GM12878 (cell line): ENCODE measurements at regions not wholly inside any gene's neighbourhood (a gene's known extent, or its start where the extent isn't known, plus 50 kb on each side); places are given as distances from the start of the nearest gene placed in this dataset.

Experiments
- ATAC-seq: fragments of 200-7000 bp; cut with Tn5 transposase; 3 replicates; pipeline ENCODE4 v1.9.1; 2020; ENCODE audit warnings: mild to moderate bottlenecking, moderate library complexity
- BruUV-seq: library from RNA; stranded (reverse); fragments of 400-500 nt; replicated peaks from 2 replicates; lab custom pipeline; 2021; lab: Mats Ljungman, UMichigan
- CTCF ChIA-PET: fragments of 300-600 bp; sonication (Branson Sonifier 250); formaldehyde crosslinking; extraction: SDS; loops from one replicate; lab custom pipeline; 2021; ENCODE audit warnings: inconsistent platforms; lab: Yijun Ruan, JAX
- POLR2A ChIA-PET: fragments of 350-600 bp; formaldehyde crosslinking; extraction: SDS; loops from one replicate; lab custom pipeline; 2021; ENCODE audit warnings: inconsistent platforms; lab: Charles Lee
- RAD21 ChIA-PET: fragments of 300-600 bp; sonication (Branson Sonifier 250); formaldehyde crosslinking; loops from one replicate; lab custom pipeline; 2023; ENCODE audit warnings: antibody characterized with exemption; ENCODE audit not compliant: unreplicated experiment; lab: Charles Lee
- SMC1A ChIA-PET: fragments of 300-600 bp; sonication (Branson Sonifier 250); formaldehyde crosslinking; loops from one replicate; lab custom pipeline; 2023; ENCODE audit not compliant: unreplicated experiment, uncharacterized antibody; lab: Charles Lee
- DNase-seq: peaks from one replicate; pipeline ENCODE4 v3.0.0-alpha.2; 2011; ENCODE audit warnings: low read depth, low spot score
- FAIRE-seq: peaks from 3 replicates; lab custom pipeline; 2011; peaks lifted over from hg19 to GRCh38; lab: Jason Lieb, UNC
- H2AFZ ChIP-seq: 2 replicates; pipeline ENCODE4 v1.6.0; 2011; ENCODE audit warnings: low read depth, low read length, control low read depth; ENCODE audit not compliant: control insufficient read depth
- H3K27ac ChIP-seq: 2 replicates; pipeline ENCODE4 v1.5.1; 2011; ENCODE audit warnings: control low read depth; ENCODE audit not compliant: control insufficient read depth, insufficient read depth
- H3K27me3 ChIP-seq, 2 experiments: replicated peaks in 1 of 2; 2 replicates each; pipeline versions ENCODE4 v1.6.0 to v1.6.1; 2011; ENCODE audit warnings: low read length in 1 of 2; ENCODE audit not compliant: control insufficient read depth in 2 of 2, insufficient read depth in 2 of 2
- H3K36me3 ChIP-seq, 2 experiments: 2 replicates each; pipeline ENCODE4 v1.5.1; 2011; ENCODE audit warnings: low read length in 1 of 2; ENCODE audit not compliant: control insufficient read depth in 2 of 2, insufficient read depth in 2 of 2
- H3K4me1 ChIP-seq: 2 replicates; pipeline ENCODE4 v1.6.1; 2011; ENCODE audit warnings: mild to moderate bottlenecking, low read length, moderate library complexity, mixed read lengths; ENCODE audit not compliant: control insufficient read depth, insufficient read depth
- H3K4me2 ChIP-seq: 2 replicates; pipeline ENCODE4 v1.6.0; 2011; ENCODE audit warnings: control low read depth; ENCODE audit not compliant: control insufficient read depth, insufficient read depth
- H3K4me3 ChIP-seq: fragments of 200-600 bp; sonication (generic); 2 replicates; pipeline ENCODE4 v1.5.1; 2016
- H3K79me2 ChIP-seq: 2 replicates; pipeline ENCODE4 v1.6.0; 2011; ENCODE audit warnings: low read length; ENCODE audit not compliant: control insufficient read depth, insufficient read depth
- H3K9ac ChIP-seq: 2 replicates; pipeline ENCODE4 v1.8.0; 2011; ENCODE audit warnings: low read length, control low read depth, mixed read lengths; ENCODE audit not compliant: control insufficient read depth, insufficient read depth
- H3K9me3 ChIP-seq: replicated peaks from 3 replicates; pipeline ENCODE4 v1.5.1; 2011; ENCODE audit warnings: mild to moderate bottlenecking, low read length; ENCODE audit not compliant: control insufficient read depth, insufficient read depth
- H4K20me1 ChIP-seq: 2 replicates; pipeline ENCODE4 v1.6.0; 2011; ENCODE audit not compliant: control insufficient read depth, insufficient read depth
- BCLAF1 ChIP-seq: fragments of 450-650 bp; IDR thresholded peaks from 2 replicates; pipeline ENCODE4 v1.6.1; 2017; ENCODE audit warnings: antibody characterized with exemption, mild to moderate bottlenecking, moderate library complexity
- DPF2 ChIP-seq: fragments of 450-650 bp; IDR thresholded peaks from 2 replicates; pipeline ENCODE4 v1.6.1; 2017; ENCODE audit warnings: mild to moderate bottlenecking
- FOXK2 ChIP-seq: fragments of 450-650 bp; IDR thresholded peaks from 2 replicates; pipeline ENCODE4 v1.6.1; 2017; ENCODE audit warnings: mild to moderate bottlenecking, moderate library complexity
- FOXM1 ChIP-seq: IDR thresholded peaks from 2 replicates; pipeline ENCODE4 v1.6.1; 2012; ENCODE audit warnings: low read depth, mild to moderate bottlenecking, inconsistent platforms, low read length, moderate library complexity
- HDAC2 ChIP-seq: fragments of 200-600 bp; sonication (generic); IDR thresholded peaks from 2 replicates; pipeline ENCODE4 v1.6.1; 2017
- POLR2A ChIP-seq: IDR thresholded peaks from 2 replicates; pipeline ENCODE4 v1.6.1; 2011; ENCODE audit warnings: low read depth, mild to moderate bottlenecking, low read length
- POLR2AphosphoS2 ChIP-seq: IDR thresholded peaks from 2 replicates; pipeline ENCODE4 v1.6.1; 2011; ENCODE audit warnings: low read depth, mild to moderate bottlenecking, low read length, improper control_type of control experiment, moderate library complexity
- TCF3 ChIP-seq: IDR thresholded peaks from 2 replicates; pipeline ENCODE4 v1.6.1; 2012; ENCODE audit warnings: low read depth, mild to moderate bottlenecking, low read length, borderline replicate concordance; ENCODE audit not compliant: insufficient read depth
- YY1 ChIP-seq: IDR thresholded peaks from 2 replicates; pipeline ENCODE4 v1.6.1; 2011; ENCODE audit warnings: low read depth, mild to moderate bottlenecking, low read length
- WGBS: methylation state at CpG from one replicate; pipeline ENCODE4 v1.1.6; 2016; ENCODE audit warnings: low lambda C conversion rate; ENCODE audit not compliant: insufficient replicate concordance, insufficient coverage; ENCODE audit errors: missing lambda C conversion rate; 5-methylcytosine and 5-hydroxymethylcytosine counted together
- in situ Hi-C: fragments of 300-500 bp; cut with MboI; formaldehyde crosslinking; loops from 9 replicates; pipeline ENCODE4 v1.14.3; 2018; ENCODE audit warnings: mixed read lengths
- intact Hi-C: fragments of 100-400 bp; cut with micrococcal nuclease; formaldehyde crosslinking; loops from one replicate; pipeline ENCODE4 v1.14.2; 2022; ENCODE audit not compliant: unreplicated experiment
- TF ChIP-seq, protein P1 (sequence below): IDR thresholded peaks from 2 replicates; pipeline ENCODE4 v1.6.1; 2012; ENCODE audit warnings: low read depth, low read length, improper control_type of control experiment

- Histone ChIP-seq H3K4me1 (no peaks in the 10 kb centered on the region), H3K27me3 (no peaks in the 10 kb centered on the region), H2AFZ (no peak overlapping the region), H3K79me2 (no peaks in the 10 kb centered on the region), H3K9me3 (no peaks in the 10 kb centered on the region; the same call in 1 of the 3 replicates), H3K4me3 (no peak overlapping the region), H3K4me2 (no peak overlapping the region), H3K9ac (no peak overlapping the region), H3K36me3 (no peaks in the 10 kb centered on the region), H3K27ac (no peak overlapping the region), H4K20me1 (no peaks in the 10 kb centered on the region)
- ChIA-PET POLR2A (no interaction called here), SMC1A (no interaction called here), CTCF (no interaction called here), RAD21 (no interaction called here)
- intact Hi-C loops: no loop called here
- BruUV-seq: no TSS peak
- ATAC-seq: no peak
- TF ChIP-seq FOXK2: no peak
- TF ChIP-seq, protein P1, sequence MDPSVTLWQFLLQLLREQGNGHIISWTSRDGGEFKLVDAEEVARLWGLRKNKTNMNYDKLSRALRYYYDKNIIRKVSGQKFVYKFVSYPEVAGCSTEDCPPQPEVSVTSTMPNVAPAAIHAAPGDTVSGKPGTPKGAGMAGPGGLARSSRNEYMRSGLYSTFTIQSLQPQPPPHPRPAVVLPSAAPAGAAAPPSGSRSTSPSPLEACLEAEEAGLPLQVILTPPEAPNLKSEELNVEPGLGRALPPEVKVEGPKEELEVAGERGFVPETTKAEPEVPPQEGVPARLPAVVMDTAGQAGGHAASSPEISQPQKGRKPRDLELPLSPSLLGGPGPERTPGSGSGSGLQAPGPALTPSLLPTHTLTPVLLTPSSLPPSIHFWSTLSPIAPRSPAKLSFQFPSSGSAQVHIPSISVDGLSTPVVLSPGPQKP: no peak
- no peak for TF ChIP-seq TCF3
- TF ChIP-seq FOXM1: no peak
- TF ChIP-seq BCLAF1: no peak
- TF ChIP-seq POLR2A: no peak
- no peak for TF ChIP-seq HDAC2
- no peak for TF ChIP-seq POLR2AphosphoS2
- TF ChIP-seq YY1: no peak
- no peak for TF ChIP-seq DPF2
- FAIRE-seq: no peak
- 54% methylated on average over 7 of the region's 8 CpGs for WGBS
- in situ Hi-C loops: no loop called here
- DNase-seq: no peak
Observed at GRCh38 chr14:101249676-101250036, 311.6 kb upstream of the DIO3 start.
